H9 (cell line): ENCODE measurements at regions not wholly inside any gene's neighbourhood (a gene's known extent, or its start where the extent isn't known, plus 50 kb on each side); places are given as distances from the start of the nearest gene placed in this dataset.

Source experiments
- DNase-seq: peaks from one replicate; pipeline ENCODE4 v3.0.0-alpha.2; 2017
- H2AFZ ChIP-seq: one replicate; pipeline ENCODE4 v1.6.1; 2013; ENCODE audit warnings: mild to moderate bottlenecking, low read length, control low read depth, moderate library complexity
- H2AK5ac ChIP-seq: 2 replicates; pipeline ENCODE4 v1.6.1; 2013; ENCODE audit warnings: low read length, control low read depth, mixed read lengths; ENCODE audit not compliant: insufficient read length
- H2BK120ac ChIP-seq: one replicate; pipeline ENCODE4 v1.6.1; 2013; ENCODE audit warnings: low read depth, mild to moderate bottlenecking, low read length, control low read depth, inconsistent platforms; ENCODE audit not compliant: poor library complexity, severe bottlenecking
- H2BK12ac ChIP-seq: 2 replicates; pipeline ENCODE4 v1.6.1; 2013; ENCODE audit warnings: low read length, control low read depth, mixed read lengths, low read depth; ENCODE audit not compliant: insufficient read length
- H2BK15ac ChIP-seq: 2 replicates; pipeline ENCODE4 v1.6.1; 2013; ENCODE audit warnings: low read depth, low read length, control low read depth
- H2BK20ac ChIP-seq: one replicate; pipeline ENCODE4 v1.6.1; 2013; ENCODE audit warnings: low read depth, mild to moderate bottlenecking, low read length, control low read depth, inconsistent platforms; ENCODE audit not compliant: poor library complexity, severe bottlenecking
- H2BK5ac ChIP-seq: 2 replicates; pipeline ENCODE4 v1.6.1; 2013; ENCODE audit warnings: low read length, control low read depth, mixed read lengths; ENCODE audit not compliant: insufficient read length
- H3K14ac ChIP-seq: 2 replicates; pipeline ENCODE4 v1.6.1; 2013; ENCODE audit warnings: low read length, control low read depth; ENCODE audit not compliant: insufficient read depth
- H3K18ac ChIP-seq: 2 replicates; pipeline ENCODE4 v1.6.1; 2013; ENCODE audit warnings: low read depth, mild to moderate bottlenecking, mixed read lengths, low read length, control low read depth; ENCODE audit not compliant: insufficient read length
- H3K23ac ChIP-seq: 2 replicates; pipeline ENCODE4 v1.6.1; 2013; ENCODE audit warnings: low read length, control low read depth, mixed read lengths, low read depth; ENCODE audit not compliant: insufficient read length
- H3K23me2 ChIP-seq: 2 replicates; pipeline ENCODE4 v1.6.1; 2013; ENCODE audit warnings: low read depth, mild to moderate bottlenecking, mixed read lengths, low read length, control low read depth; ENCODE audit not compliant: insufficient read length, poor library complexity, severe bottlenecking
- H3K27ac ChIP-seq: 2 replicates; pipeline ENCODE4 v1.5.1; 2013; ENCODE audit warnings: low read length, control low read depth, mixed read lengths, low read depth; ENCODE audit not compliant: insufficient read length
- H3K27me3 ChIP-seq: 2 replicates; pipeline ENCODE4 v1.6.1; 2013; ENCODE audit warnings: low read length, control low read depth, inconsistent platforms; ENCODE audit not compliant: insufficient read depth
- H3K4ac ChIP-seq: 2 replicates; pipeline ENCODE4 v1.6.1; 2013; ENCODE audit warnings: low read depth, mild to moderate bottlenecking, control low read depth, inconsistent platforms, low read length, moderate library complexity
- H3K4me1 ChIP-seq: 2 replicates; pipeline ENCODE4 v1.6.1; 2013; ENCODE audit warnings: low read length, control low read depth, inconsistent platforms; ENCODE audit not compliant: insufficient read depth
- H3K4me2 ChIP-seq: 2 replicates; pipeline ENCODE4 v1.6.1; 2013; ENCODE audit warnings: low read length, control low read depth, mixed read lengths; ENCODE audit not compliant: insufficient read length, insufficient read depth
- H3K56ac ChIP-seq: 2 replicates; pipeline ENCODE4 v1.6.1; 2013; ENCODE audit warnings: low read depth, mild to moderate bottlenecking, mixed read lengths, low read length, control low read depth; ENCODE audit not compliant: insufficient read length
- H3K79me1 ChIP-seq: 2 replicates; pipeline ENCODE4 v1.6.1; 2013; ENCODE audit warnings: low read depth, mild to moderate bottlenecking, moderate library complexity, low read length, control low read depth, inconsistent platforms; ENCODE audit not compliant: insufficient read depth, poor library complexity, severe bottlenecking
- H3K79me2 ChIP-seq: 2 replicates; pipeline ENCODE4 v1.6.1; 2013; ENCODE audit warnings: low read length, control low read depth, inconsistent platforms; ENCODE audit not compliant: insufficient read depth
- H3K9ac ChIP-seq: 2 replicates; pipeline ENCODE4 v1.6.1; 2013; ENCODE audit warnings: low read length, control low read depth, mixed read lengths; ENCODE audit not compliant: insufficient read length; ENCODE audit errors: extremely low read depth
- H3K9me3 ChIP-seq: one replicate; pipeline ENCODE4 v1.6.1; 2013; ENCODE audit warnings: low read depth, low read length, inconsistent platforms; ENCODE audit not compliant: control insufficient read depth
- H3T11ph ChIP-seq: one replicate; pipeline ENCODE4 v1.6.1; 2013; ENCODE audit warnings: mild to moderate bottlenecking, low read length, control low read depth, inconsistent platforms
- H4K20me1 ChIP-seq: one replicate; pipeline ENCODE4 v1.6.1; 2013; ENCODE audit not compliant: control insufficient read depth, insufficient read length, insufficient read depth
- H4K5ac ChIP-seq: 2 replicates; pipeline ENCODE4 v1.6.1; 2013; ENCODE audit warnings: low read depth, mild to moderate bottlenecking, mixed read lengths, low read length, control low read depth; ENCODE audit not compliant: insufficient read length
- H4K8ac ChIP-seq: replicated peaks from 2 replicates; pipeline ENCODE4 v1.6.1; 2013; ENCODE audit warnings: low read length, control low read depth, mixed read lengths, low read depth; ENCODE audit not compliant: insufficient read length
- H4K91ac ChIP-seq: 2 replicates; pipeline ENCODE4 v1.6.1; 2013; ENCODE audit warnings: low read depth, mild to moderate bottlenecking, moderate library complexity, mixed read lengths, low read length, control low read depth; ENCODE audit not compliant: insufficient read length
- H3K27ac Mint-ChIP-seq, 3 experiments: 2 replicates in 2 of 3; 3 replicates in 1 of 3; pipeline ENCODE4 v1.8.0; 2020 to 2021; ENCODE audit warnings: mixed read lengths in 3 of 3, mild to moderate bottlenecking in 1 of 3, moderate library complexity in 1 of 3
- H3K27me3 Mint-ChIP-seq: 2 replicates; pipeline ENCODE4 v1.8.0; 2021; ENCODE audit warnings: low read depth, mild to moderate bottlenecking, moderate library complexity, mixed read lengths
- H3K36me3 Mint-ChIP-seq, 3 experiments: 2 replicates in 2 of 3; 3 replicates in 1 of 3; pipeline ENCODE4 v1.8.0; 2020 to 2021; ENCODE audit warnings: low read depth in 3 of 3, mixed read lengths in 3 of 3; ENCODE audit not compliant: insufficient read depth in 1 of 3
- H3K4me1 Mint-ChIP-seq, 2 experiments: 2 replicates each; pipeline ENCODE4 v1.8.0; 2020; ENCODE audit warnings: mixed read lengths in 2 of 2
- H3K4me3 Mint-ChIP-seq, 2 experiments: 2 replicates in 1 of 2; 3 replicates in 1 of 2; pipeline ENCODE4 v1.8.0; 2020 to 2021; ENCODE audit warnings: mild to moderate bottlenecking in 2 of 2, mixed read lengths in 2 of 2, moderate library complexity in 1 of 2
- H3K9me3 Mint-ChIP-seq, 2 experiments: 2 replicates in 1 of 2; 3 replicates in 1 of 2; pipeline ENCODE4 v1.8.0; 2020; ENCODE audit warnings: mild to moderate bottlenecking in 2 of 2, mixed read lengths in 2 of 2, moderate library complexity in 1 of 2
- CTCF ChIP-seq: fragments of 200-600 bp; sonication (generic); conservative IDR thresholded peaks from 3 replicates; pipeline ENCODE4 v1.8.0; 2021; ENCODE audit warnings: antibody characterized with exemption, mild to moderate bottlenecking
- WGBS: extraction: QIAGEN DNeasy Blood & Tissue Kit; methylation state at CpG from one replicate; pipeline ENCODE4 v1.1.7; 2013; ENCODE audit warnings: missing lambda C conversion rate, low lambda C conversion rate, mixed read lengths; ENCODE audit not compliant: insufficient read length; ENCODE audit errors: extremely low coverage; 5-methylcytosine and 5-hydroxymethylcytosine counted together

- no peak for DNase-seq
- no peak overlapping the region for H3K56ac ChIP-seq
- H3K27ac ChIP-seq = no peak overlapping the region
- no peak overlapping the region for H2BK12ac ChIP-seq
- Mint-ChIP-seq H3K9me3 (no peaks in the 10 kb centered on the region), H3K4me1 (peaks cover 0 to 5% of the 10 kb centered on the region in 2 experiments; a peak in 1 of 4 replicates), H3K4me3 (no peak overlapping the region), H3K27me3 (no peaks in the 10 kb centered on the region), H3K27ac (no peak overlapping the region), H3K36me3 (no peaks in the 10 kb centered on the region)
- H3K79me1 ChIP-seq = no peaks in the 10 kb centered on the region
- no peak overlapping the region for H3K14ac ChIP-seq
- H2BK120ac ChIP-seq = no peak overlapping the region
- H3K9me3 ChIP-seq = no peaks in the 10 kb centered on the region
- no peak overlapping the region for H3K4ac ChIP-seq
- no peak overlapping the region for H3K9ac ChIP-seq
- WGBS = no CpG with 5 or more reads among the region's 1 CpG
- no peaks in the 10 kb centered on the region for H4K20me1 ChIP-seq
- no peaks in the 10 kb centered on the region for H3K79me2 ChIP-seq
- no peaks in the 10 kb centered on the region for H3K27me3 ChIP-seq
- no peak overlapping the region for H2BK5ac ChIP-seq
- H2BK15ac ChIP-seq = no peak overlapping the region
- no peak overlapping the region for H4K91ac ChIP-seq
- no peak overlapping the region for H2AK5ac ChIP-seq
- H2AFZ ChIP-seq = no peak overlapping the region
- no peak overlapping the region for H4K8ac ChIP-seq
- no peak overlapping the region for H3K18ac ChIP-seq
- H3T11ph ChIP-seq = no peak overlapping the region
- H3K23ac ChIP-seq = no peak overlapping the region
- H3K23me2 ChIP-seq = no peaks in the 10 kb centered on the region
- H3K4me2 ChIP-seq = no peak overlapping the region
- no peak for TF ChIP-seq CTCF
- H2BK20ac ChIP-seq = no peak overlapping the region
- no peak overlapping the region for H4K5ac ChIP-seq
- H3K4me1 ChIP-seq = no peaks in the 10 kb centered on the region
These were observed 77.6 kb upstream of the ANO3 start for GRCh38 chr11:26254378-26254777.
